DMS114 treated with DMSO at 0.1 percent for 48 hours (cell line): ENCODE measurements at regions not wholly inside any gene's neighbourhood (a gene's known extent, or its start where the extent isn't known, plus 50 kb on each side); places are given as distances from the start of the nearest gene placed in this dataset.

ENCODE experiments used
- DNase-seq: peaks from one replicate; lab custom pipeline; 2025; ENCODE audit not compliant: unreplicated experiment; lab: John Stamatoyannopoulos, UW

DNA sequence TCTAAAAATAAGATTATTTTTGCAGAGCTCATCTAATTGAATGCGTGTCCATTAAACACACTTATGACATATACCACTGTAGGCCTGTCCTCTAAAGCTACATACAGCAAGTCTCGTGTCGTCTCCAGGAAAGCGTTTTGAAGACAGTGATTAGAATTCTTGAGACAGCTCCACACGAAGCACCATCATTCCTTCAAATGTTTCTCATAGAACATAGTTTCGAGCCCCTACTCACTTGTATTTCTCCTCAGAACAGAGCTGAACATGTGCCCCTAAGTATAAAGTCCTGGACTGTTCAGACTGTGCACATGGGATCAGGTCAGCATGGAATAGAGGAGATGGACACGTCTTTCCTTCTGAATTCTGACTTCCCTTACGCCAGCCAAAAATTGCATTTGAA lies 64.5 kb upstream of the HMGA2 start:
- DNase-seq = no peak

DNA sequence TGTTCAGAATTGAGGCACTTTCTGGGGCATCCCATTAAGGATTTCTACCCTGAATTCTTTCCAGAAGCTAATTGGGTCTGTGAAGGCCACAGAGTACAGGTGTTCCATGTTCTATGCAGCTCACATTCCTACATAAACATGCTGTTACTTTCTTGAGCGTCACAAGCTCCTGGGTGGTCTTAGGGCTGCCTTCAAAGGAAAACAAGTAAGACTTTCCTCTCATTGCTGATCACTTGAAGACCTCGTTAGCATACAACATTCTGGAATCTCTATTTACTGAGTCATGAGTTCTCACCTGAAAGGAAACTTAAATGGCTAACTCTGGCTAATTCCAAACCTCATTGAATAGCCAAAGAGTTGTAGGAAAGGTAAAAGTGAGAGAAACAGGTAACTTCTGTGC lies 63.0 kb upstream of the HMGA2 start:
- no peak for DNase-seq

DNA sequence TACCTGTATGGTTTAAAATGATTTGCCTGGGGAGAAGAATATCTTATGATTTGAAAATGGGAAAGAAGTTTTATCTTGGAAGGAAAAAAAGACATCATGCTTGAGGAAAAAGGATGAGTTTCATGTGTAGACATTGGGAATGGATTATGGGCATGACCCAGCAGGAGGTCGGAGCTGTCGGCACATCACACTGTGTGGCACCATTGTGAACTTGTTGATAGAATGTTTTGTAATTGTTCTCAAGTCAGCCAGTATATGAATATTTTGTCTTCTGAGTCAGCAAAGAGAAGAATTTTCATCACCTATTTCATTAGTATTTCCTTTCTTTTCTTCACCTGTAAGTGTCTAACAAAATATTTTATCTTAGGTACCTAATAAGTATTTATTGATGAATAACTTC lies 60.0 kb upstream of the HMGA2 start:
- no peak for DNase-seq

DNA sequence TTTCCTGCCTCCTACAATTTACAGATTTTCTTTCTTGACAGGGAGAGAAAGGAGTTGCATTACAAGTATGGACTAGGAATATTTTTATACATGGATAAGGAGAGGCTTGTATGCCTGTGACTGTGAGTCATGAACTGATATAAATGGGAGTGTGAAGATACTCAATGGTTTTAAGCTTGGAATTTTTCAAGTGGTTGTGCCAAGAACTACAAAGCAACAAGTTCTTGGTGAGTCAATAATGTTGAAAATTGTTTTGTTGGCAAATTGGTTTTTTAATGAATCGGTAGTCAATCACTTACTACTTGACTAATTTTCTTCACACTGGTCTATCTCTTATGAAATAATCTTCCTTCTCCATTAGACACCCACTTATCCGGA lies 58.9 kb upstream of the HMGA2 start:
- no peak for DNase-seq

DNA sequence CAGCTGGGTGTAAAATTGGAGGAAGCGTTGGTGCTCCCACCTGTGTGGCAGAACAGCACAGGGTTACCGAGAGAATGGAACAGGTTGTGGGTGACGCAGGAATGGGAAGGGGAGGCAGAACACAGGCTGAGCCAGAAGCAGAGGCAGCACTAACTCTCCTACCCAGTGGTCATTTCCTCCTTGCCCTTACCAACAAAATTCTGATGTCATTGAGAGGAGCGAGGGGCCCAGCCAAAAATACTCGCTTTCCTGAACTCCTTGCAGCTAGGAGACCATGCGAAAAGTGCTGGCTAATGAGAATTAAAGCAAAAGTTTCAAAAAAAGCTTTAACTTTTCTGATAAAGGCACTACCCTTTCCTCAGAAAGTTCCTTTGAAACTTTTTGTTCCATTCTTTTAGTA lies 54.4 kb upstream of the HMGA2 start:
- DNase-seq = no peak
